ENCODE measurements at regions not wholly inside any gene's neighbourhood (a gene's known extent, or its start where the extent isn't known, plus 50 kb on each side); places are given as distances from the start of the nearest gene placed in this dataset.
A peak's percentile ranks its signal among the peaks of the same experiment; 100 is the strongest.

DNA sequence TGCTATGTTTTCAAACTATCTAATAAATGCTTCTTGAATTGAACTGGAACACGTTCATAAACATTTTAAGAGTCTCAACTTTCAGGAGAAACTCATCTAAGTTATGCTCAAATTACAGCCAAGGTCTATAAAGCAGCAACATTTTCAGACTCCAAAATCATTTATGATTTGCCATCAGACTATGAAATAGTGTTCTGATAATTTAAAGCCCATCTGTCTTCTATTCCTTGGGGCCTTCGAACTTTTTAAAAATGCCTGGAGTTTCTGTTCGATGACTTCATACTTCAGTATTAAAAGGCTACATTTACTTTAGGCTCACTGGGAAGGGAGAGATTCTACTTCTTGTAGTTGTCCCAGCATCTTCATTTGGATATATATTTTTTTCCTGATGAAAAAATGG lies 73.6 kb upstream of the NXPH2 start:
- Histone ChIP-seq H3K27ac (ENCODE audit: low read depth, low read length) (no peak overlapping the region), H3K27me3 (ENCODE audit: control insufficient read depth, insufficient read depth, low read length) (no peaks in the 10 kb centered on the region), H3K4me3 (ENCODE audit: low read depth, low read length) (no peak overlapping the region), H3K9me3 (ENCODE audit: control insufficient read depth, insufficient read depth, low read length) (0 out of 2 replicates have a peak, but pooled peaks cover 3% of the 10 kb centered on the region)
- CTCF ChIA-PET, result no interaction called here
- DNase-seq (ENCODE audit: low read depth, low spot score), result no peak
- TF ChIP-seq, protein P1, sequence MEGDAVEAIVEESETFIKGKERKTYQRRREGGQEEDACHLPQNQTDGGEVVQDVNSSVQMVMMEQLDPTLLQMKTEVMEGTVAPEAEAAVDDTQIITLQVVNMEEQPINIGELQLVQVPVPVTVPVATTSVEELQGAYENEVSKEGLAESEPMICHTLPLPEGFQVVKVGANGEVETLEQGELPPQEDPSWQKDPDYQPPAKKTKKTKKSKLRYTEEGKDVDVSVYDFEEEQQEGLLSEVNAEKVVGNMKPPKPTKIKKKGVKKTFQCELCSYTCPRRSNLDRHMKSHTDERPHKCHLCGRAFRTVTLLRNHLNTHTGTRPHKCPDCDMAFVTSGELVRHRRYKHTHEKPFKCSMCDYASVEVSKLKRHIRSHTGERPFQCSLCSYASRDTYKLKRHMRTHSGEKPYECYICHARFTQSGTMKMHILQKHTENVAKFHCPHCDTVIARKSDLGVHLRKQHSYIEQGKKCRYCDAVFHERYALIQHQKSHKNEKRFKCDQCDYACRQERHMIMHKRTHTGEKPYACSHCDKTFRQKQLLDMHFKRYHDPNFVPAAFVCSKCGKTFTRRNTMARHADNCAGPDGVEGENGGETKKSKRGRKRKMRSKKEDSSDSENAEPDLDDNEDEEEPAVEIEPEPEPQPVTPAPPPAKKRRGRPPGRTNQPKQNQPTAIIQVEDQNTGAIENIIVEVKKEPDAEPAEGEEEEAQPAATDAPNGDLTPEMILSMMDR (IDR thresholded peaks at IDR 0.05; ENCODE audit: low read depth, low read length), result no peak
- POLR2A ChIA-PET, result no interaction called here

DNA sequence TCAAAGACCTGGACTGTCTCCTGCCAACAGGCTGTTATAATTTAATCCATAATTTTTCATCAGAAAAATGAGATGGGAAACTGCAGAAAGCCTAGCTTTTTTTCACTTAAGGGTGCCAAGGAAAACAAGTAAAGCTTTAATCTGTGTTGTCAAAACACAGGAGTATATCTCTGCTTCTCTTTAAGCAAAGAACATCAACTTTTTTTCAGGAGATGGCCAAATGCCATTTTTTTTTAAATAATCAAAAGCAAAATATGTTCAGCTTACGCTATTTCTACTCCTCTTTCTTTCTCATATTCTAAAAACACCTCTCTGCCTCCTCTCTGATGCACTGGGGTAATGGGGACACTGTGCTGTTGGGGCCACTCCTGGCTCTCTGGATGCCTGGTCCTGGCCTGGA lies 73.1 kb upstream of the NXPH2 start:
- Histone ChIP-seq H3K27me3 (ENCODE audit: control insufficient read depth, insufficient read depth, low read length) (no peaks in the 10 kb centered on the region), H3K9me3 (ENCODE audit: control insufficient read depth, insufficient read depth, low read length) (0 out of 2 replicates have a peak, but pooled peaks cover 3% of the 10 kb centered on the region), H3K4me3 (ENCODE audit: low read depth, low read length) (no peak overlapping the region), H3K27ac (ENCODE audit: low read depth, low read length) (no peak overlapping the region)
- TF ChIP-seq, protein P1 (IDR thresholded peaks at IDR 0.05; ENCODE audit: low read depth, low read length), result no peak
- ChIA-PET CTCF (no interaction called here), POLR2A (no interaction called here)
- DNase-seq (ENCODE audit: low read depth, low spot score), result no peak

DNA sequence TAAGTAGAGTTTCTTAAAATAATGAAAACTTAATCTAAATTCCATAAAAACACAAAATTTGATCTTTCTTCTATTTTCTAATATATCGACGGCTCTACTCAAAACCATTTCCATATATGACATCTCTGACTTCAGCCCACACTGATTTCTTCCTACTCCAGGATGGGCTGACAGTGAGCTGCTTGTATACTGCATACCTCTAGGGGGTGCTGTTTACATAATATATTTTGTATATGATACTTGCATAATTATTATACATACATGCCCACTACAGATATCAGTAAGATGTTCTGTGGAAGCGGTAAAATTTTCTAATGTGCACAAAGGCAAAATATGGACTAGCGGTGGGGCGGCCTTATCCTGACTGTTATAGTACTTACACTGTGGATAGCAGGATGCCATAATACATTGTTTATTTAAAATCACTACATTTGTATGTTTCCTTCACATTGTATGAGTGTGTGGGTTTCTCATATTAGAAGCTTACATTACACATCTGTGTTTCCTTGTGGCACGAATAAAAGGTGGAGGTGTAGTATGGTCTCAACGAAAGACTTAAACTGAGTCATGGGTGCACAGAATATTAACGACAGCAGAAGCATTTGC lies 66.1 kb upstream of the NXPH2 start:
- Histone ChIP-seq H3K4me3 (ENCODE audit: low read depth, low read length) (no peak overlapping the region), H3K27ac (ENCODE audit: low read depth, low read length) (no peak overlapping the region), H3K9me3 (ENCODE audit: control insufficient read depth, insufficient read depth, low read length) (no peaks in the 10 kb centered on the region), H3K27me3 (ENCODE audit: control insufficient read depth, insufficient read depth, low read length) (no peaks in the 10 kb centered on the region)
- ChIA-PET POLR2A (no interaction called here), CTCF (interaction anchor here (0.9 to 2.3 kb wide), 5 partner anchors 9 to 70 kb away, joined by 3 to 33 read pairs (median 6); no protein-coding TSS in a partner anchor)
- TF ChIP-seq, protein P1 (IDR thresholded peaks at IDR 0.05; ENCODE audit: low read depth, low read length), result peak; percentile 72
- no peak for DNase-seq (ENCODE audit: low read depth, low spot score)

DNA sequence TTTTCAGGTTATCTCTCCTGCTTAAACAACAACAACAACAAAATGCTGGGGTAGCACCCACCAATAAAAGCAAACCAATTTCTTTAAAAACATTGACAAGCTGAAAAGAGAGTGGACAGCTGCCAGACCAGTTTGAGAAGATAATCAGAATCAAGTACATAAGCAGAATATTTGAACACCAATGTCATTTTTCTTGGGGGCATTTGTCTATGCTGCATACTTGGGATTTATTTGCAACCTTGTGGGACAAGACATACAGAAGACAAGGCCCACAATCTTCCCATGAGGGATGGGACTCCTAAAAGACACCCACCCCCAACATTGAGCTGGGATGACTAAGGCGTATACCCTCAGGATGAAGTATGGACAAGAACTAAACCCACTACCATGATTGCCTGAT lies 62.2 kb upstream of the NXPH2 start:
- DNase-seq (ENCODE audit: low read depth, low spot score), result no peak
- TF ChIP-seq, protein P1 (IDR thresholded peaks at IDR 0.05; ENCODE audit: low read depth, low read length), result no peak
- H3K27ac ChIP-seq (ENCODE audit: low read depth, low read length), result no peak overlapping the region

DNA sequence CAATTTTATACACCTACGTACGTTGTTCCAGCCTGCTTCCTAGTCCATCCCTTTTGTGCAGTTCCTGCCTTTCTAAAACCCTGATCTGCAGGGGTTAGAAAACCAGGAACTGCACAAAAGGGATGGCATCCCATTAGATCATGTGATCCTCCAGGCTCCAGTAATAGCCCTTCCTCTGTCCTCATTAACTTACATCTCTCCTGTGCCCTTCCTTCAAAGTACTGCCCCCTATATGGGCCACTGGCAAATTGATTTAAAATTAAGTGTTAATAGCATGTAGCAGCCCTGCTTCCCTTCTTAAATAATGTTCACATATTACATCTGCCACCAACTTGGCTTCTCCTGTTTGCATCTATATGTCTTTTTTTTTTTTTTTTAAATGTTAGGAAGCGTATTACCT lies 61.3 kb upstream of the NXPH2 start:
- CTCF ChIA-PET, result interaction anchor here (0.7 to 1.5 kb wide), 3 partner anchors 9 to 279 kb away, joined by 4 to 10 read pairs (median 6); no protein-coding TSS in a partner anchor
- DNase-seq (ENCODE audit: low read depth, low spot score), result no peak
- POLR2A ChIA-PET, result no interaction called here
- no peak overlapping the region for H3K27ac ChIP-seq (ENCODE audit: low read depth, low read length)
- TF ChIP-seq, protein P1 (IDR thresholded peaks at IDR 0.05; ENCODE audit: low read depth, low read length), result no peak
- no peaks in the 10 kb centered on the region for H3K27me3 ChIP-seq (ENCODE audit: control insufficient read depth, insufficient read depth, low read length)
- no peaks in the 10 kb centered on the region for H3K9me3 ChIP-seq (ENCODE audit: control insufficient read depth, insufficient read depth, low read length)
- no peak overlapping the region for H3K4me3 ChIP-seq (ENCODE audit: low read depth, low read length)

More for the DNA sequence above, 62.2 kb upstream of the NXPH2 start:
- Histone ChIP-seq H3K27me3 (ENCODE audit: control insufficient read depth, insufficient read depth, low read length) (no peaks in the 10 kb centered on the region), H3K9me3 (ENCODE audit: control insufficient read depth, insufficient read depth, low read length) (no peaks in the 10 kb centered on the region), H3K4me3 (ENCODE audit: low read depth, low read length) (no peak overlapping the region)
- CTCF ChIA-PET, result interaction anchor here (0.5 to 1.5 kb wide), 3 partner anchors 10 to 753 kb away, joined by 3 to 10 read pairs (median 6); no protein-coding TSS in a partner anchor
- POLR2A ChIA-PET, result no interaction called here
